ENCODE measurements at regions not wholly inside any gene's neighbourhood (a gene's known extent, or its start where the extent isn't known, plus 50 kb on each side); places are given as distances from the start of the nearest gene placed in this dataset.

GRCh38 chr13:44017756-44018309 lies 138.1 kb downstream of the LACC1 start:
- TF ChIP-seq EP300 (IDR thresholded peaks at IDR 0.05) (no peak), POLR2AphosphoS5 (IDR thresholded peaks at IDR 0.05) (no peak), CTCF (IDR thresholded peaks at IDR 0.05) (no peak), POLR2A (IDR thresholded peaks at IDR 0.05) (no peak)
- H3K27me3 ChIP-seq, result no peaks in the 10 kb centered on the region
- 70% methylated on average over 5 of the region's 5 CpGs for WGBS

GRCh38 chr13:44019651-44020050 lies 139.9 kb downstream of the LACC1 start:
- no peak overlapping the region for H3K4me3 ChIP-seq
- no peaks in the 10 kb centered on the region for H3K36me3 ChIP-seq
- no peak overlapping the region for H3K27ac ChIP-seq
- DNase-seq (ENCODE audit: low spot score in 2 of 2), result no peak
- TF ChIP-seq EP300 (IDR thresholded peaks at IDR 0.05) (no peak), POLR2A (IDR thresholded peaks at IDR 0.05) (no peak), POLR2AphosphoS5 (IDR thresholded peaks at IDR 0.05) (no peak), CTCF (IDR thresholded peaks at IDR 0.05) (no peak)
- H3K9me3 ChIP-seq, result no peaks in the 10 kb centered on the region
- 78% methylated on average over 4 of the region's 4 CpGs for WGBS
- no peaks in the 10 kb centered on the region for H3K27me3 ChIP-seq
- H3K4me1 ChIP-seq, result no peaks in the 10 kb centered on the region

More at GRCh38 chr13:44017756-44018309, 138.1 kb downstream of the LACC1 start:
- Histone ChIP-seq H3K4me1 (no peaks in the 10 kb centered on the region), H3K4me3 (no peak overlapping the region), H3K27ac (no peak overlapping the region), H3K36me3 (no peaks in the 10 kb centered on the region), H3K9me3 (no peaks in the 10 kb centered on the region)
- DNase-seq (ENCODE audit: low spot score in 2 of 2), result no peak

GRCh38 chr13:44021422-44021821 lies 141.7 kb downstream of the LACC1 start:
- 76% methylated on average over 3 of the region's 3 CpGs for WGBS
- Histone ChIP-seq H3K4me3 (no peak overlapping the region), H3K27me3 (no peaks in the 10 kb centered on the region), H3K9me3 (no peaks in the 10 kb centered on the region), H3K27ac (no peak overlapping the region), H3K4me1 (no peaks in the 10 kb centered on the region), H3K36me3 (no peaks in the 10 kb centered on the region)
- TF ChIP-seq EP300 (IDR thresholded peaks at IDR 0.05), result no peak
- no peak for TF ChIP-seq CTCF (IDR thresholded peaks at IDR 0.05)
- TF ChIP-seq POLR2A (IDR thresholded peaks at IDR 0.05), result no peak
- no peak for TF ChIP-seq POLR2AphosphoS5 (IDR thresholded peaks at IDR 0.05)
- DNase-seq (ENCODE audit: low spot score in 2 of 2), result no peak

GRCh38 chr13:44022196-44022595 lies 142.5 kb downstream of the LACC1 start:
- DNase-seq (ENCODE audit: low spot score in 2 of 2), result no peak
- Histone ChIP-seq H3K27ac (no peak overlapping the region), H3K4me3 (no peak overlapping the region), H3K4me1 (no peaks in the 10 kb centered on the region), H3K27me3 (no peaks in the 10 kb centered on the region), H3K9me3 (no peaks in the 10 kb centered on the region), H3K36me3 (no peaks in the 10 kb centered on the region)
- no peak for TF ChIP-seq CTCF (IDR thresholded peaks at IDR 0.05)
- no peak for TF ChIP-seq POLR2A (IDR thresholded peaks at IDR 0.05)
- no peak for TF ChIP-seq POLR2AphosphoS5 (IDR thresholded peaks at IDR 0.05)
- TF ChIP-seq EP300 (IDR thresholded peaks at IDR 0.05), result no peak
- WGBS, result 80% methylated on average over 2 of the region's 2 CpGs

- no peak overlapping the region for H3K27ac ChIP-seq
- no peaks in the 10 kb centered on the region for H3K4me1 ChIP-seq
- no peaks in the 10 kb centered on the region for H3K9me3 ChIP-seq
- no peak for TF ChIP-seq POLR2AphosphoS5 (IDR thresholded peaks at IDR 0.05)
- TF ChIP-seq POLR2A (IDR thresholded peaks at IDR 0.05), result no peak
- no peak for TF ChIP-seq EP300 (IDR thresholded peaks at IDR 0.05)
- no peak for TF ChIP-seq CTCF (IDR thresholded peaks at IDR 0.05)
- no peak for DNase-seq (ENCODE audit: low spot score in 2 of 2)
- no peaks in the 10 kb centered on the region for H3K27me3 ChIP-seq
- 81% methylated on average over 5 of the region's 5 CpGs for WGBS
- H3K4me3 ChIP-seq, result no peak overlapping the region
- H3K36me3 ChIP-seq, result no peaks in the 10 kb centered on the region
Observed at GRCh38 chr13:44024167-44024845, 144.6 kb downstream of the LACC1 start.

All from suprapubic skin (tissue), 4 donors.